ENCODE measurements at regions not wholly inside any gene's neighbourhood (a gene's known extent, or its start where the extent isn't known, plus 50 kb on each side); places are given as distances from the start of the nearest gene placed in this dataset.
"Not testable (repeated sequence)": the region's sequence is repeated elsewhere in the genome, so short reads cannot be mapped to it uniquely, and the experiment has no call there.

- DNase-seq, result no peak
Observed at GRCh38 chr5:125464847-125465432, 718.5 kb upstream of the ZNF608 start.

- no peak for DNase-seq
Observed at GRCh38 chr5:125465703-125466102, 719.3 kb upstream of the ZNF608 start.

GRCh38 chr5:125467222-125467621, 720.8 kb upstream of the ZNF608 start:
- DNase-seq, result no peak

GRCh38 chr5:125470280-125470902, 724.0 kb upstream of the ZNF608 start:
- no peak for DNase-seq

- no peak for DNase-seq
Observed at GRCh38 chr5:125476901-125477585, 730.6 kb upstream of the ZNF608 start.

GRCh38 chr5:125477586-125477975, 731.1 kb upstream of the ZNF608 start:
- DNase-seq, result no peak

GRCh38 chr5:125478599-125478998, 732.2 kb upstream of the ZNF608 start:
- peak in 1 of 2 donors; percentile 29 for DNase-seq

- no peak for DNase-seq
Observed at GRCh38 chr5:125480911-125481310, 734.5 kb upstream of the ZNF608 start.

GRCh38 chr5:125481506-125482465, 735.3 kb upstream of the ZNF608 start:
- DNase-seq, result no peak

- DNase-seq, result no peak
Observed at GRCh38 chr5:125483609-125484008, 737.2 kb upstream of the ZNF608 start.

- peak in 1 of 2 donors; percentile 31 for DNase-seq
Observed at GRCh38 chr5:125484272-125484741, 737.9 kb upstream of the ZNF608 start.

GRCh38 chr5:125484742-125485641, 738.6 kb upstream of the ZNF608 start:
- DNase-seq, result peak; percentile 59 to 72

GRCh38 chr5:125485771-125486170, 739.3 kb upstream of the ZNF608 start:
- DNase-seq, result no peak

GRCh38 chr5:125486634-125487033, 740.2 kb upstream of the ZNF608 start:
- no peak for DNase-seq

GRCh38 chr5:125487231-125487630, 740.8 kb upstream of the ZNF608 start:
- DNase-seq, result no peak

- not testable (repeated sequence) for DNase-seq
Observed at GRCh38 chr5:125487652-125488051, 741.2 kb upstream of the ZNF608 start.

- DNase-seq, result no peak
Observed at GRCh38 chr5:125489146-125489545, 742.7 kb upstream of the ZNF608 start.

- no peak for DNase-seq
Observed at GRCh38 chr5:125491986-125492492, 745.6 kb upstream of the ZNF608 start.

- DNase-seq, result no peak
Observed at GRCh38 chr5:125492977-125493376, 746.5 kb upstream of the ZNF608 start.

GRCh38 chr5:125496393-125496792, 750.0 kb upstream of the ZNF608 start:
- DNase-seq, result no peak

GRCh38 chr5:125497651-125498050, 751.2 kb upstream of the ZNF608 start:
- no peak for DNase-seq

All from right lung (tissue), 2 donors.